ENCODE measurements at regions not wholly inside any gene's neighbourhood (a gene's known extent, or its start where the extent isn't known, plus 50 kb on each side); places are given as distances from the start of the nearest gene placed in this dataset.
A peak's percentile ranks its signal among the peaks of the same experiment; 100 is the strongest.

- Histone ChIP-seq H3K27me3 (ENCODE audit: control insufficient read depth, insufficient read depth, low read length) (no peaks in the 10 kb centered on the region), H2AFZ (ENCODE audit: low read length) (no peak overlapping the region), H3K4me3 (replicated peaks in 1 of 4; ENCODE audit: control extremely low read depth in 1 of 4, insufficient read depth in 1 of 4, low read depth in 3 of 4, low read length in 4 of 4) (no peak overlapping the region), H3K9ac (ENCODE audit: insufficient read depth, low read length) (no peak overlapping the region), H3K9me3 (ENCODE audit: control insufficient read depth, insufficient read depth, low read depth, low read length) (no peaks in the 10 kb centered on the region), H3K36me3 (ENCODE audit: control insufficient read depth, insufficient read depth, low read length) (no peaks in the 10 kb centered on the region), H3K4me1 (ENCODE audit: control insufficient read depth, extremely low read depth, insufficient read depth, low read length) (peaks cover 15% of the 10 kb centered on the region), H3K79me2 (ENCODE audit: control insufficient read depth, insufficient read depth, low read length) (no peaks in the 10 kb centered on the region), H4K20me1 (ENCODE audit: control insufficient read depth, extremely low read depth, insufficient read depth, low read length) (no peaks in the 10 kb centered on the region), H3K27ac (ENCODE audit: insufficient read depth, low read length) (no peak overlapping the region), H3K4me2 (ENCODE audit: extremely low read depth, insufficient read depth, low read length) (no peak overlapping the region)
- no peak for TF ChIP-seq EZH2 (IDR thresholded peaks at IDR 0.05; ENCODE audit: low read length, missing control alignments)
- no peak for TF ChIP-seq CTCF (conservative IDR thresholded peaks at IDR 0.05 in 1 of 2, IDR thresholded peaks at IDR 0.05 in 1 of 2; ENCODE audit: low read depth in 1 of 2, low read length in 2 of 2)
- no peak for DNase-seq (ENCODE audit: low read depth in 2 of 2)
Observed at GRCh38 chr6:134721060-134721405, 228.9 kb downstream of the ALDH8A1 start.

GRCh38 chr6:134720353-134721059 is 229.4 kb downstream of the ALDH8A1 start:
- Histone ChIP-seq H3K79me2 (ENCODE audit: control insufficient read depth, insufficient read depth, low read length) (no peaks in the 10 kb centered on the region), H2AFZ (ENCODE audit: low read length) (peak overlapping the region; percentile 62), H3K4me2 (ENCODE audit: extremely low read depth, insufficient read depth, low read length) (no peak overlapping the region), H3K9me3 (ENCODE audit: control insufficient read depth, insufficient read depth, low read depth, low read length) (no peaks in the 10 kb centered on the region), H4K20me1 (ENCODE audit: control insufficient read depth, extremely low read depth, insufficient read depth, low read length) (no peaks in the 10 kb centered on the region), H3K27me3 (ENCODE audit: control insufficient read depth, insufficient read depth, low read length) (no peaks in the 10 kb centered on the region), H3K9ac (ENCODE audit: insufficient read depth, low read length) (no peak overlapping the region), H3K36me3 (ENCODE audit: control insufficient read depth, insufficient read depth, low read length) (no peaks in the 10 kb centered on the region), H3K27ac (ENCODE audit: insufficient read depth, low read length) (no peak overlapping the region), H3K4me3 (replicated peaks in 1 of 4; ENCODE audit: control extremely low read depth in 1 of 4, insufficient read depth in 1 of 4, low read depth in 3 of 4, low read length in 4 of 4) (no peak overlapping the region), H3K4me1 (ENCODE audit: control insufficient read depth, extremely low read depth, insufficient read depth, low read length) (peaks cover 15% of the 10 kb centered on the region)
- DNase-seq (ENCODE audit: low read depth in 2 of 2): no peak
- TF ChIP-seq EZH2 (IDR thresholded peaks at IDR 0.05; ENCODE audit: low read length, missing control alignments) (no peak), CTCF (conservative IDR thresholded peaks at IDR 0.05 in 1 of 2, IDR thresholded peaks at IDR 0.05 in 1 of 2; ENCODE audit: low read depth in 1 of 2, low read length in 2 of 2) (no peak)

- Histone ChIP-seq H3K36me3 (ENCODE audit: control insufficient read depth, insufficient read depth, low read length) (no peaks in the 10 kb centered on the region), H3K27ac (ENCODE audit: insufficient read depth, low read length) (no peak overlapping the region), H2AFZ (ENCODE audit: low read length) (peak overlapping the region; percentile 62), H4K20me1 (ENCODE audit: control insufficient read depth, extremely low read depth, insufficient read depth, low read length) (no peaks in the 10 kb centered on the region), H3K27me3 (ENCODE audit: control insufficient read depth, insufficient read depth, low read length) (no peaks in the 10 kb centered on the region), H3K4me1 (ENCODE audit: control insufficient read depth, extremely low read depth, insufficient read depth, low read length) (peaks cover 14% of the 10 kb centered on the region), H3K9me3 (ENCODE audit: control insufficient read depth, insufficient read depth, low read depth, low read length) (no peaks in the 10 kb centered on the region), H3K4me3 (replicated peaks in 1 of 4; ENCODE audit: control extremely low read depth in 1 of 4, insufficient read depth in 1 of 4, low read depth in 3 of 4, low read length in 4 of 4) (no peak overlapping the region), H3K79me2 (ENCODE audit: control insufficient read depth, insufficient read depth, low read length) (no peaks in the 10 kb centered on the region), H3K4me2 (ENCODE audit: extremely low read depth, insufficient read depth, low read length) (no peak overlapping the region), H3K9ac (ENCODE audit: insufficient read depth, low read length) (no peak overlapping the region)
- DNase-seq (ENCODE audit: low read depth in 2 of 2): no peak
- TF ChIP-seq EZH2 (IDR thresholded peaks at IDR 0.05; ENCODE audit: low read length, missing control alignments) (no peak), CTCF (conservative IDR thresholded peaks at IDR 0.05 in 1 of 2, IDR thresholded peaks at IDR 0.05 in 1 of 2; ENCODE audit: low read depth in 1 of 2, low read length in 2 of 2) (no peak)
Observed at GRCh38 chr6:134719911-134720310, 230.0 kb downstream of the ALDH8A1 start.
